ENCODE measurements at regions not wholly inside any gene's neighbourhood (a gene's known extent, or its start where the extent isn't known, plus 50 kb on each side); places are given as distances from the start of the nearest gene placed in this dataset.

GRCh38 chr17:52776234-52776633 lies 617.7 kb upstream of the CA10 start (continued):
- TF ChIP-seq OSR2 (tag by site-specific recombination; IDR thresholded peaks at IDR 0.05) (no peak), ZNF639 (tag by site-specific recombination; IDR thresholded peaks at IDR 0.05) (no peak), ZNF366 (tag by site-specific recombination; conservative IDR thresholded peaks at IDR 0.05) (no peak), ZEB2 (tag by site-specific recombination; IDR thresholded peaks at IDR 0.05) (no peak), ZSCAN18 (tag by site-specific recombination; IDR thresholded peaks at IDR 0.05) (no peak), TRIM28 (IDR thresholded peaks at IDR 0.05; ENCODE audit: borderline replicate concordance, low read length) (no peak), ZNF488 (tag by site-specific recombination; IDR thresholded peaks at IDR 0.05) (no peak), SP3 (tag by site-specific recombination; IDR thresholded peaks at IDR 0.05) (no peak), BCL6B (tag by site-specific recombination; IDR thresholded peaks at IDR 0.05) (no peak), YY2 (tag by site-specific recombination; IDR thresholded peaks at IDR 0.05) (no peak), ZBTB6 (tag by site-specific recombination; IDR thresholded peaks at IDR 0.05) (no peak)

- Histone ChIP-seq H3K4me1 (ENCODE audit: control insufficient read depth, insufficient read depth, low read length) (no peaks in the 10 kb centered on the region), H3K9me3 (ENCODE audit: control insufficient read depth, insufficient read depth, low read depth, low read length) (no peaks in the 10 kb centered on the region), H3K27ac (ENCODE audit: extremely low read depth, low read depth, low read length) (no peak overlapping the region), H3K4me3 (ENCODE audit: low read depth, low read length) (no peak overlapping the region), H3K36me3 (ENCODE audit: control insufficient read depth in 2 of 2, insufficient read depth in 1 of 2, low read length in 2 of 2) (no peaks in the 10 kb centered on the region)
- POLR2A ChIA-PET, result no interaction called here
- CTCF ChIA-PET, result no interaction called here
- TF ChIP-seq ZNF341 (tag by site-specific recombination; IDR thresholded peaks at IDR 0.05; ENCODE audit: low read depth) (no peak), OSR2 (tag by site-specific recombination; IDR thresholded peaks at IDR 0.05) (no peak), ATF2 (tag by site-specific recombination; IDR thresholded peaks at IDR 0.05; ENCODE audit: low read depth) (no peak), HOXD13 (CRISPR knock-in tag; IDR thresholded peaks at IDR 0.05; ENCODE audit: borderline replicate concordance) (no peak), ZNF629 (tag by site-specific recombination; IDR thresholded peaks at IDR 0.05) (no peak), ZBTB8A (tag by site-specific recombination; IDR thresholded peaks at IDR 0.05) (no peak), ZNF660 (tag by site-specific recombination; IDR thresholded peaks at IDR 0.05) (no peak), ZNF701 (tag by site-specific recombination; IDR thresholded peaks at IDR 0.05) (no peak), MZF1 (tag by site-specific recombination; IDR thresholded peaks at IDR 0.05; ENCODE audit: borderline replicate concordance) (no peak), FEZF1 (tag by site-specific recombination; IDR thresholded peaks at IDR 0.05) (no peak), PRDM10 (tag by site-specific recombination; IDR thresholded peaks at IDR 0.05) (no peak), CTCF (tag by site-specific recombination; IDR thresholded peaks at IDR 0.05) (no peak), ZBTB7A (tag by site-specific recombination; IDR thresholded peaks at IDR 0.05; ENCODE audit: low read depth) (no peak), GLI2 (tag by site-specific recombination; IDR thresholded peaks at IDR 0.05; ENCODE audit: borderline replicate concordance, low read depth) (no peak), ZNF558 (tag by site-specific recombination; IDR thresholded peaks at IDR 0.05) (no peak)
Observed at GRCh38 chr17:52762794-52763167, 604.3 kb upstream of the CA10 start.
